ENCODE measurements at regions not wholly inside any gene's neighbourhood (a gene's known extent, or its start where the extent isn't known, plus 50 kb on each side); places are given as distances from the start of the nearest gene placed in this dataset.
A peak's percentile ranks its signal among the peaks of the same experiment; 100 is the strongest.

DNA sequence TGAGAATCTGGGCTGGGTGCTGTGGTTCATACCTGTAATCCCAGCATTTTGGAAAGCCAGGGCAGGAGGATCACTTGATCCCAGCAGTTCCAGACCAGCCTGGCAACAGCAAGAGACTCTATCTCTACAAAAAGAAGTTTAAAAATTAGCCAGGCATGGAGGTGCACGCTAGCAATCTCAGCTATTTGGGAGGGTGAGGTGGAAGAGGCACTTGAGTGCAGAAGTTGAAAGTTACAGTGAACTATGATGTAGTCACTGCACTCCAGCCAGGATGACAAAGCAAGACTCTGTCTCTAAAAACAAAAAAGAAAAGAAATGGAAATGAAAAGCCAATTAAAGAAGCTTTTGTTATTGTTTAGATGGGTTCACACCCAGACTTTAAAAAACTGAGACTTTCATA is 131.6 kb upstream of the RASA1 start:
- H3K4me3 Mint-ChIP-seq: no peak overlapping the region
- Histone ChIP-seq H3K36me3 (replicated peaks in 1 of 2; ENCODE audit: control insufficient read depth in 1 of 2, insufficient read depth in 2 of 2, low read length in 2 of 2) (no peaks in the 10 kb centered on the region), H3K9ac (ENCODE audit: insufficient read depth, low read length, poor library complexity, severe bottlenecking) (no peak overlapping the region), H3K9me3 (replicated peaks in 1 of 2; ENCODE audit: control insufficient read depth in 1 of 2, insufficient read depth in 1 of 2, low read length in 2 of 2) (no peaks in the 10 kb centered on the region), H3K27ac (ENCODE audit: low read depth in 1 of 2, low read length in 2 of 2) (no peak overlapping the region), H4K20me1 (ENCODE audit: insufficient read depth, low read length) (no peaks in the 10 kb centered on the region), H3K4me2 (replicated peaks; ENCODE audit: extremely low read depth, low read length, poor library complexity, severe bottlenecking) (no peak overlapping the region), H3K4me3 (replicated peaks in 1 of 3; ENCODE audit: low read depth in 2 of 3, low read length in 3 of 3) (no peak overlapping the region), H2AFZ (ENCODE audit: insufficient read depth, low read depth, low read length, poor library complexity, severe bottlenecking) (peak overlapping the region; percentile 18), H3K27me3 (ENCODE audit: control insufficient read depth in 2 of 2, insufficient read depth in 2 of 2, low read length in 2 of 2) (no peaks in the 10 kb centered on the region), H3K79me2 (ENCODE audit: insufficient read depth, low read length) (no peaks in the 10 kb centered on the region), H3K4me1 (ENCODE audit: control insufficient read depth in 1 of 2, insufficient read depth in 2 of 2, low read length in 2 of 2) (no peaks in the 10 kb centered on the region)
- no peak overlapping the region for H3K27ac Mint-ChIP-seq
- H3K36me3 Mint-ChIP-seq: no peaks in the 10 kb centered on the region
- peaks cover 4% of the 10 kb centered on the region for H3K4me1 Mint-ChIP-seq
- TF ChIP-seq, protein P1, sequence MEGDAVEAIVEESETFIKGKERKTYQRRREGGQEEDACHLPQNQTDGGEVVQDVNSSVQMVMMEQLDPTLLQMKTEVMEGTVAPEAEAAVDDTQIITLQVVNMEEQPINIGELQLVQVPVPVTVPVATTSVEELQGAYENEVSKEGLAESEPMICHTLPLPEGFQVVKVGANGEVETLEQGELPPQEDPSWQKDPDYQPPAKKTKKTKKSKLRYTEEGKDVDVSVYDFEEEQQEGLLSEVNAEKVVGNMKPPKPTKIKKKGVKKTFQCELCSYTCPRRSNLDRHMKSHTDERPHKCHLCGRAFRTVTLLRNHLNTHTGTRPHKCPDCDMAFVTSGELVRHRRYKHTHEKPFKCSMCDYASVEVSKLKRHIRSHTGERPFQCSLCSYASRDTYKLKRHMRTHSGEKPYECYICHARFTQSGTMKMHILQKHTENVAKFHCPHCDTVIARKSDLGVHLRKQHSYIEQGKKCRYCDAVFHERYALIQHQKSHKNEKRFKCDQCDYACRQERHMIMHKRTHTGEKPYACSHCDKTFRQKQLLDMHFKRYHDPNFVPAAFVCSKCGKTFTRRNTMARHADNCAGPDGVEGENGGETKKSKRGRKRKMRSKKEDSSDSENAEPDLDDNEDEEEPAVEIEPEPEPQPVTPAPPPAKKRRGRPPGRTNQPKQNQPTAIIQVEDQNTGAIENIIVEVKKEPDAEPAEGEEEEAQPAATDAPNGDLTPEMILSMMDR (IDR thresholded peaks at IDR 0.05): no peak
- H3K9me3 Mint-ChIP-seq: peaks cover 0 to 2% (median 0%) of the 10 kb centered on the region in 7 donors
- intact Hi-C loops (cut with micrococcal nuclease): no loop called here
- WGBS (ENCODE audit: insufficient coverage): 20% methylated on average over 1 of the region's 1 CpG
- DNase-seq: no peak
- H3K27me3 Mint-ChIP-seq (ENCODE audit: low read depth in 3 of 3): no peaks in the 10 kb centered on the region

DNA sequence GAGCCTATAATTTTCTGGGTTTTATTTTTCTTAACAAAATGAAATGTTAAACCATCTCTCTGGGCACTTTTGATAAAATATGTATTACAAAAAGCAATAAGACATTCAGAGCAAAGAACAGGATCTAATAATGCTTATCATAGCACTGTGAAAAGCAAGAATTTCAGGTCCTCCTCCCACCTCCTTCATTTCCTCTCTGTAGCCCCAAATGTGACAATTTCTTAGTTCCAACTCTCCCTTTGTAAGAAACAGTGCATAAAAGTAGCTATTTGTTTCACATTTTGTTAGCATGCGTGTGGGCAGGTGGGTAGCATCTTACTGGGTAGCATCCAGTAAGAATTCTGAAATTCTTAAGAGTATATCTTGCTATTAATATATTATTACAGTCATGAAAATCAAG is 130.9 kb upstream of the RASA1 start:
- H3K36me3 Mint-ChIP-seq: no peaks in the 10 kb centered on the region
- H3K27me3 ChIP-seq (ENCODE audit: control insufficient read depth in 2 of 2, insufficient read depth in 2 of 2, low read length in 2 of 2): no peaks in the 10 kb centered on the region

More for the DNA sequence above, 130.9 kb upstream of the RASA1 start:
- Mint-ChIP-seq H3K27me3 (ENCODE audit: low read depth in 3 of 3) (no peaks in the 10 kb centered on the region), H3K27ac (no peak overlapping the region), H3K9me3 (peaks cover 0 to 2% (median 0%) of the 10 kb centered on the region in 7 donors), H3K4me1 (peaks cover 4% of the 10 kb centered on the region), H3K4me3 (no peak overlapping the region)
- TF ChIP-seq, protein P1 (IDR thresholded peaks at IDR 0.05): no peak
- DNase-seq: no peak
- Histone ChIP-seq H3K4me3 (replicated peaks in 1 of 3; ENCODE audit: low read depth in 2 of 3, low read length in 3 of 3) (no peak overlapping the region), H3K9me3 (replicated peaks in 1 of 2; ENCODE audit: control insufficient read depth in 1 of 2, insufficient read depth in 1 of 2, low read length in 2 of 2) (no peaks in the 10 kb centered on the region), H3K27ac (ENCODE audit: low read depth in 1 of 2, low read length in 2 of 2) (no peak overlapping the region), H4K20me1 (ENCODE audit: insufficient read depth, low read length) (no peaks in the 10 kb centered on the region), H2AFZ (ENCODE audit: insufficient read depth, low read depth, low read length, poor library complexity, severe bottlenecking) (no peak overlapping the region), H3K9ac (ENCODE audit: insufficient read depth, low read length, poor library complexity, severe bottlenecking) (no peak overlapping the region), H3K4me2 (replicated peaks; ENCODE audit: extremely low read depth, low read length, poor library complexity, severe bottlenecking) (no peak overlapping the region), H3K4me1 (ENCODE audit: control insufficient read depth in 1 of 2, insufficient read depth in 2 of 2, low read length in 2 of 2) (no peaks in the 10 kb centered on the region), H3K79me2 (ENCODE audit: insufficient read depth, low read length) (no peaks in the 10 kb centered on the region), H3K36me3 (replicated peaks in 1 of 2; ENCODE audit: control insufficient read depth in 1 of 2, insufficient read depth in 2 of 2, low read length in 2 of 2) (no peaks in the 10 kb centered on the region)
- no CpG with 5 or more reads among the region's 1 CpG for WGBS (ENCODE audit: insufficient coverage)
- intact Hi-C loops (cut with micrococcal nuclease): no loop called here

All from CD14-positive monocyte (primary cell).